Activated CD4-positive, alpha-beta T cell treated with anti-CD3 and anti-CD28 coated beads, Interleukin-2, Interleukin-4, amounts not matched to agents 100 ng/mL and 50 ng/mL, durations not matched to agents 16 hours and 8 hours (primary cell): ENCODE measurements at regions not wholly inside any gene's neighbourhood (a gene's known extent, or its start where the extent isn't known, plus 50 kb on each side); places are given as distances from the start of the nearest gene placed in this dataset.

Experiments used
- DNase-seq: peaks from one replicate; pipeline ENCODE4 v3.0.0-alpha.2; 2020; ENCODE audit warnings: low spot score

DNA sequence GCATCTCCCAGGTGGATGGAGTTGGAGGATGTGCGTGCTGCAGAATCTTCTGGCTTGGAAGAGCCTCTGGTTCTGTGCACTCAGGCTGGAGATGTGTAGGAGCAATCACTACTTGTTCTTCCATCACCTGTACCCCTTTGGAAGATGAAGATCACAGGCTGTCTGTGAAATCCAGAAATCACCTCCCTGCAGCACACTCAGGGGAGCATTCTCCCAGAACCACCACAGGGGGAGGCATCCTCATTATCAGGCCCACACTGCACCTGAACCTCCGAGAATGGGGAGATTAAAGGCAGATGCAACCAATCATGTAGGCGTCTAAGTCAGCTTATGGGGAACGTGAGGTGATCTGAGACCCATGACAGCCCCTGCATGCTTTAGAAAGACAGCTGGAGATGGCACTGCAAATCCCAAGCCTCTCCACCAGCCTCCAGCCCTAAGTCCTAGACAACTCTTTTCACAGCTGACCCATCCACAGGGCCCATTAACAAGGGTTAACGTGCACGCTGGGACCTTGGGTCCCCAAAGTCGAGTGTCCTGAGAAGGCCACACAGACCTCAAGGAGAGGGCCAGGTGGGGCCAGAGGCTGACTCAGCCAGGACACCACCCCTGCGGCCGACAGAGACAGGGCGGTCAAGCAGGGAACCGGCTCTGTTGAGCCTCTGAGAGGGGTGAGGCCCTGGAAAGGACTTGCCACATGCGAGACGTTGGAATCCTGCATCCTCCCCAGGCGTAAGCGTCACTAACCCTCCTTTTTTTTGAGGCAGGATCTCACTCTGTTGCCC, 314.9 kb downstream of the EIPR1 start:
- DNase-seq, result no peak

DNA sequence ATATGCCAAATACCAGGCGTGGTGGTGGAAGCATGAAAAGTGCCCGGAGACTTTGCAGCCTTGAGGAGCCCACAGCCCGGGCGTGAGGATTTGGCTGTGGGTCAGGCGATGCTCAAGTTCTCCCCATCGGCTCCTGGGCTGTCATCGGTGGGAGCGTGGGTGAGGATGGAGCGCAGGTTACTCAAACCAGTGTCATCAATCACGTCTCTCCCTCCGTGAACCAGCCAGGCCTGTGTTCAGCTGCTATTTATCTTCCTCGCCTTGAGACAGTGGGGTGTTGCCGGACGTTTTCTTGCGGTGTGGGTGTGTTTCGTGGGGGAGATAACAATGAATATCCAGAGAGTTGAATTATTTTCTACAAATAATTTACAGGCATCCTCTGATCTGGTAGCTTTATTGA, 317.6 kb downstream of the EIPR1 start:
- no peak for DNase-seq

DNA sequence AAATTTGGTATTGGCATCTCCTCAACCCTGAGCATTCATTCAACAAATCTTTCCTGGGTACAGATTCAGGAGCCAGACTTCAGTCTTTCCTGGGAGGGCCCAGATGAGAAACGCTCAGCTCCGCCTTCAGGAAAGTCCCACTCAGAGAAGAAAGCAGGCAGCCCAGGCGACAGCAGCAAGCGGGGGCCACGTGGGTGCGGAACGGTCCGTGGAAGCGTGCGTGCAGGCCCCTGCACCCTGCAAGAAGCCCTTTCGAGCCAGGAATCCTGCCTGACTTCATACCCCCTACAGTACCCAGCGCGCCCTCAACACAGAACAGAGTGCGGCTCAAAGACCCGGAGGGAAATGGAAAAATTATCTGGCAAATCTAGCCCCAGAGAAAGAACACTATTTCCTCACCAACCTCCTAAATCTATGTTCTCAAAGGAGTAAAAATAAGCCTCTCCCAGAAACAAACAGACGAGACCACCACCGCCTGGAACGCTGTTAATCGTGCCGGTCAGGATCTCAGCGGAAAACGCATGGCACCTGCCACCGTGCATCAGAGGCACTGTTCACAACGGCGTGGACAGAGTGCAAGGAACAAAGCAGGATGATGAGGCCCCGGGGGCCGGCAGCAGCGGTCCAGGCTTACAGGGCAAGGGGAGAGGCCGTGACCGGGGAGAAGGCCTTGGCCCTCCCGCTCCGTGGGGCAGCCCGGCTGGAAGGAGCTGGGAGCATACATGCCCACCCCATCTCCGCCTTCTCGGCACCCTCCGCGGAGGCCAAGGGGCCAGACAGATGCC, 318.3 kb downstream of the EIPR1 start:
- DNase-seq, result no peak

DNA sequence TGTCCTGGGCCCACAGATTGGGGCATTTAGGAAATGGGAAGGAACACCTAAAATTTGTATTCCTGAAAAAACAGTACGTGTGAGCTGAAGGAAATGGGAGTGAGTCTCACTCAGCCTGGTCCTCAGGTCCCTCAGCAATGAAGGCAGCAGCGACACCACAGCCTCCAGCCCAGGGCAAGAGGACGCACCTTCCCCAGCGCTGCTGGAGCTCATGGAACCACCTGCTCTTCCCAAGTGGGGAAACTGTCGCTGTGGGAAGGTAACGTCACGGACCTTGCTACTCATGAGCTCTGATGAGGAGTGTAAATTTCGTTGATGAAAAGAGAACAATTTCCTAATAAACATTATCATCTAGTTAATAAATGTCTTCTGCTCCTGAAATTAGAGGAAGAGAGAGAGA, 323.6 kb downstream of the EIPR1 start:
- no peak for DNase-seq

DNA sequence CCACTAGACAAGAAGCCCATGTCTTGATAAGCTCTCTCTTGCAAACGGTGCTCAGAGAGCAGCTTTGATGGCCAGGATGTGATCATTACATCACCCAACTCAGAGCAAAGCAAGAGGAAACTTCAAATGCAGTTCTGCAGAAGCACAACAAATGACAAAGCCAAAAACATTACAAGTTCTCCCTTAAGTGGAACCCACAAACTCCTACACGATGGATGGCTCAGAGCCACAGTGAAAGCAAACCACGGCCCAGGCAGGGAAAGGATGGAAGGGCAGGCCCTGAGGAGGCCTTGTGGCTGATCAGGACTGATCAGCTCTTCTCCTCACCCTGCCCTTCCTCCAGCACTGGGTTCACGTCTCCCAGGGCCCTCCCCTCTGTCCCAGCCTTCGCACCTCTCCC, 326.4 kb downstream of the EIPR1 start:
- DNase-seq, result no peak

DNA sequence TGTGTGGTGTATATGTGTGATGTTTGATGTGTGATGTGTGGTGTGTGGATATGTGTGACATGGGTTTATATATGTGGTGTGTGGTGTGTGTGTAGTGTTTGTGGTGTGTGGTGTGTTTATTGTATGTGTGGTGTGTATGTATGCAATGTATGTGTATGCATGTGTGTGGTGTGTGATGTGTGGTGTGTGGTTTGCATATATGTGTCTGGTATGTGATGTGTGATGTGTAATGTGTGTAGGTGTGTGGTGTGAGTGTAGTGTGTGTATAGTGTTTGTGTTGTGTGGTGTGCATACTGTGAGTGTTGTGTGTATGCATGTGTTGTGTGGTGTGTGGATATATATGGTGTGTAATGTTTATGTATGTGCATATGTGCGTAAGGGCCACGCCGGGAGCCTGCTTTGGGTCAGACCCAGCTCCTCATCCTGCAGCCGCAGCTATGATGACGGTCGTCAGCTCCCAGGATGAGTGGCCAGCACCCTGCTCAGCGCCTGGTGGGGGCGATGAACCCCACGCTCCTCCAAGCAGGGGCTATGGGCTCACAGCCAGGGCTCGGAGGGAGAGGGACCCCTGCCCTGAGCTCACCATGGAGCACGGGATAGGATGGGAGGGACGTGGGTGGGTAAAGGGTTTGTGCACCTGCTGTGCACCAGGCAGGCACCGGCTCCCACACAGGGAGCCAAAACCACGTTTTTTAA, 331.3 kb downstream of the EIPR1 start:
- DNase-seq, result no peak

DNA sequence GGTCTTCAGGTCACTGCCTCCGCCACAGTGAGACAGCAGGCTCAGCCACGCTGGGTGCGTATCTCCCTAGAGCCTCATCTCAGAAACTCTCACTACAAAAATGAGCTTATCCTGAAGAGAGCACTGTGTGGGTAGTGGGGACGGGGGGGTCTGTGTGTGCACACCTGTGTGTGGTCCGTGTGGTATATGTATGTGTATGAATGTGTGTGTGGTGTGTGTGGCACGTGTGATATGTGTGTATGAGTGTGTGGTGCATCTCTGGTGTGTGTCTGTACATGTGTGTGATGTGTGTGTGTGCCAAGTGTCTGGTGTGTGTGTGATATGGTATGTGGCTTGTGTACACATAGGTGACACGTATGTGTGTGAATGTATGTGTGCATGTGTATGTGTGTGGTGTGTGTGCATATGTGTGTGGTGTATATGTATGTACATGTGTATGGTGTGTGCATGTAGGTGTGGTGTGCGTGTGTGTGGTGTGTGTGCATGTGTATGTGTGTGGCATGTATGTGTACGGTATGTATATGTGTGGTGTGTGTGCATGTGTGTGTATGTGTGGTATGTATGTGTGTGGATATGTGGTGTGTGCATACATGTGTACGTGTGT, 332.2 kb downstream of the EIPR1 start:
- DNase-seq, result no peak

DNA sequence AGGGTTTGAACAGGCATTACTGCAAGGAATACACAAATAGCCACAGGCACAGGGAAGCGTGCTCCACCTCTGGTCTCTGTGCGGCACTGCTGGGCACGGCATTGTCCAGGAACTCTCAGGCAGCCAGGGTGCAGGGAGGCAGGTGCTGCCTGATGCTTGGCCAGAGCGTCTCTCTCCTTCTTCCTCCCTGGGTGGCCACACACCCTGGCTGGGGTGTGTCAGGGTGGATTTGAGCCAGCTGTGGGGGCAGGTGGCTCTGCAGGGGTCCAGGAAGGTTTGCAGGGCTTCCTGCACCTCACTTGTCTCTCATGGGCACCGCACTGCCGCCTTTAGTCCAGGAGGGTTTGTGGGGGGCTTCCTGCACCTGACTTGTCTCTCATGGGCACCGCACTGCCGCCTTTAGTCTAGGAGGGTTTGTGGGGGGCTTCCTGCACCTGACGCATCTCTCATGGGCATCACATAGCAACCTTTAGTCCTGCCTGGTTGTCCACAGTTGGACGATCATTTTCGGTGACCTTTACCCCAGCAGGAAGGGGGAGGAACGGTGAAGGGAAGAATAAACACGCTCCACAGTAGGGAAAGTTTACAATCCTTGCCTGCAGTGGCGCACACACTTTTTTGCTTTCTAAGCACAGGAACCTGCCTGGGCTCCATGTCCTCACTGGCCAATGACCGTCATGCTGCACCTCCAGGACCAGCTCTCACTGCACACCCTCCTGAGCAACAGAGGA, 332.9 kb downstream of the EIPR1 start:
- no peak for DNase-seq

DNA sequence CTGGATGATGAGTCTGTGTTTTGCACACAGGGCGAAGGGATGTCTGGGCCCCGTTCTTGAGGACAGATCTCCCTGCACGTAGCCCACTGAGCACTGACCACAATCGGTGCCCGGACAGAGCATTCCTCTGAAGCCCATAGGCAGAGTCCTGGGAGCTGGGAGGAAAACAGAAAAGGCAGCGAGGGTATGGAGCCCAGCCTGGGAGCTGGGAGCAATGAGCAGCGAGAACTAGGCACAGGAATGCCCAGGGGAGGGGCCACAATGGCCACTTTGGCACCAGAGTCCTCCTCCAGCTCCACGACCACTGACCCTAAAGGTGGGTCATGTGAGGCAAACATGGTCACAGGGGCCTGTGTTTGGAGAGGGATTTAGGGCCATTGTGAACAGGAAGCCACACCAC, 333.9 kb downstream of the EIPR1 start:
- DNase-seq, result no peak

DNA sequence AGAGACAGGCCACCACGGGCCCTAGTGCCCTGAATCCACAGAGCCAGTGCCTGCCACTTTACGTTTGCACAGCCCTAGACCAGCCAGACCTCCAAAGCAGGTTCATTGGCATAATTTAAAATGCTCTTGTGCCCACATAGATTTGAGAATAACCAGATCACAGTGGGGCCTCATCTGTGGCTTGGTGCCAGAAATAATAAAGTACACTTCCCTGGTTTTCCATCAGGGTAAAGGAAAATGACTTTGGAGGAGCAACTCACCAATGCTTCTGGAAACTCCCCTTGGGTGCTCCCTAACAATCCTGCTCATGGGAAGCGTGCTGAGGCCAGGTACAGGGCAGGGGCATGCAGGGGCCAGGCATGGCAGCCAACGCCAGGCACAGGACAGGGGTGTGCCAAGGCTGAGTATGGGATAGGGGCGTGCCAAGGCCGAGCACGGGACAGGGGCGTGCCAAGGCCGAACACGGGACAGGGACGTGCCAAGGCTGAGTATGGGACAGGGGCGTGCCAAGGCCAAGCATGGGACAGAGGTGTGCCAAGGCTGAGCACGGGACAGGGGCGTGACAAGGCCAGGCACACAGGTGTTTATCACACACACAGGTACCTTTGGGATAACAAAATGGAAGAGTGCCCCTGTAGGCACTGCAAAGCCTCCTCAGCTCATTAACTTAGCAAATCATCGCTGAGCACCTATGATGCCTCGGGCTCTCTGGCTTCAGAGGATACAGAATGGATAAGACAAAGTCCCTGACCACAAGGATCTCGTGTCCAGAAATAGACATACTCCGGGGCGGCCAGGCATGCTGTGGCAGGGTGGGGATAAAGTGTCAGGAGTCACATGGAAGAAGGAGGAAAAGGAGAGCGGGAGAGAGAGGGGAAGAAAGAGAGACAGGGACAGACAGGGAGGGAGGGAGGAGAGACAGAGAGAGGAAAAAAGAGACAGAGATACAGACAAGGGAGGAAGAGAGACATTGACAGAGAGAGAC, 334.7 kb downstream of the EIPR1 start:
- DNase-seq, result no peak

DNA sequence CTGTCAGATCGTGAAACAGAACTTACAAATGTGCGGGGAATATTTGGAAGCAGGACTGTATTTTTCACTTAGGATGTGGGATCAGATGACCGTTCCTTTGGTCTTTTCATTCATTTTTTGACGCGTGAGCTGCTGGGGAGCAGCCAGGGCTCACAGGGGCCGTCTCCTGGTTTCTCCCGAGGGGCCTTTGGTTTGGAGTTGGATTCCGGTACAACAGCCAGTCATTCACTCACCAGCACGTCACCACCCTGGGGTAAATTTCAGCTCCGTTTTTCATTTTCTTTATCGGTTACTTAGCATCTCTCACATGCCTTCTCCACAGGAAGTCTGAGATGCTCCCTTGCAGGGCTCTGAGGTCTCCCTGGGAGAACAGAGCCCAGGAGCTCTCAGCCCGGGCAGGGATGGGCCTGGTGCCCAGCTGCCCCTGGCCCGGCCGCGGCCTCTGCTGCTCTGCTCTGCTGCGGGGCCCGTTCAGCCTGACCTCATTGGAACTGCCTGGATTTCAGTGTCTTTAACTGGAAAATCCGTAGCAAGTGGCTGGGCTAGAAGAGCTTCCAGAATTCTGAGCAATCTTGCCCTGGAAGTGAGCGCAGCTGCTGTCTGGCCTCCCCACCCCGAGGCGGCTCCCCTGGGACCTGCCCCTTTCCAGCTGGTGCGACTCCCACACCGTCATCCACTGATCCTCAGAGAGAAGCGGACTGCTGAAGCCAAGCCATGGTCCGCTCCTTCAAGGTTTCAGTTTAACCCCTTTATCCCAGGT, 335.6 kb downstream of the EIPR1 start:
- no peak for DNase-seq

DNA sequence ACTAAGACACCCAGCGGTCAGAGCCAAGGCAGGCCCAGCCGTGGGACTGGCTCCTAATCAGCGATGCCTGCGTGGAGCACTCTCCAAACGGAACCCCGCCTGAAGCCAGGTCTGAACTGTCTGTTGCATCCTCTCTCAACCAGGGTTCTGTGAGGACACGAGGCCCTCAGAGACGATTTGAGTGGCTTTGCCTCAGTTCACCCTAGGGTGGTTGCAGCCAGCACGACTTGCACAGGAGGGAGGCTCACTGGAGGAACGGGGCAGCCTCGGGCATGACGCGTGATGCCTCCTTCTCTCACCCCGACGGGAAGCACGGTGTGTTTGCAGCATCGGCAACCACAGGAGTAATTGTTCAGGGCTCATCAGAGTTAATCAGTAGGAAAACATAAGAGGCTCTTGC, 336.4 kb downstream of the EIPR1 start:
- no peak for DNase-seq

DNA sequence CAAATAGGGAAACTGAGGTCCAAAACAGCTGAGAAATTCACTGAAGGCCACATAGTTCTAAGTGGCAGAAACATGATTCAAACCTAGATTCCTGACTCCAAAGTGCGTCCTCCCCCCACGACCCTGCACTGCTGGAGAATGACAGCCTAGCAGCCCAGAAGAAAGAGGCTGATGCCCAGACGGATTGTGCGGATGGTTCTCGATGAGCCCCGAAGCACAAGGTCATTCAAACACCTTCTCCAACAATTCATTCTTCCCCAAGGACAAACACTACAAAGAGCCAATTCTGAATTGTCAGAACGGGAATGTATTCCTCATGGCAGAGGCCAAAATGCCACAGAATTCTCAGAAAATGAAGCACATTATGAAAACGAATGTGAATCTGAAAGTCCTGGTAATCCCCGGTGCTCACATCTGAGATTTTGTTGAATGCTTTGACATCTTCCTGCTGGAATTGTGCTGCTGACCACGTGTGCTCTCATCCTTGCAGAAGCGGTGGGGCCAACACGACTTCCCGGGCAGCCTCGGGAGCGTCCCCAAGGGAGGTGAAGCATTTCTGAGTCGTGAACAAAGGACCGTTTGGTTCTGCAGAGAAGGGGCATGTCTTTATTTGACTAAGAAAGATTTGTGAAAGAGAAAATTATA, 337.0 kb downstream of the EIPR1 start:
- no peak for DNase-seq

DNA sequence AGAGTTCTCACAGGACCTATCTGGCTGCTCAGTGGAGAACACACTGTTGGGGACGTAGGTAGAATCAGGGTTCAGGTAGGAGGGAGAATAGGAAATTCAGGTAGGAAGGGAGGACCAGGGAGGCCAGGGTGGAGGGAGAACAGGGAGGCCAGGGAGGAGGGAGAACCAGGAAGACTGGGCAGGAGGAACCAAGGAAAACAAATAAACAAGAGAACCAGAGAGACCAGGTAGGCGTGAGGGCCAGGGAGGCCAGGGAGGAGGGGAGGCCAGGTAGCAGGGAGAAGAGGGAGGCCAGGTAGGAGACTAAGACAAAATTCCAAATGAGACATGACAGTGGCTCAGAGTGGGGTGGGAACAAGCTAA, 337.6 kb downstream of the EIPR1 start:
- DNase-seq, result no peak

DNA sequence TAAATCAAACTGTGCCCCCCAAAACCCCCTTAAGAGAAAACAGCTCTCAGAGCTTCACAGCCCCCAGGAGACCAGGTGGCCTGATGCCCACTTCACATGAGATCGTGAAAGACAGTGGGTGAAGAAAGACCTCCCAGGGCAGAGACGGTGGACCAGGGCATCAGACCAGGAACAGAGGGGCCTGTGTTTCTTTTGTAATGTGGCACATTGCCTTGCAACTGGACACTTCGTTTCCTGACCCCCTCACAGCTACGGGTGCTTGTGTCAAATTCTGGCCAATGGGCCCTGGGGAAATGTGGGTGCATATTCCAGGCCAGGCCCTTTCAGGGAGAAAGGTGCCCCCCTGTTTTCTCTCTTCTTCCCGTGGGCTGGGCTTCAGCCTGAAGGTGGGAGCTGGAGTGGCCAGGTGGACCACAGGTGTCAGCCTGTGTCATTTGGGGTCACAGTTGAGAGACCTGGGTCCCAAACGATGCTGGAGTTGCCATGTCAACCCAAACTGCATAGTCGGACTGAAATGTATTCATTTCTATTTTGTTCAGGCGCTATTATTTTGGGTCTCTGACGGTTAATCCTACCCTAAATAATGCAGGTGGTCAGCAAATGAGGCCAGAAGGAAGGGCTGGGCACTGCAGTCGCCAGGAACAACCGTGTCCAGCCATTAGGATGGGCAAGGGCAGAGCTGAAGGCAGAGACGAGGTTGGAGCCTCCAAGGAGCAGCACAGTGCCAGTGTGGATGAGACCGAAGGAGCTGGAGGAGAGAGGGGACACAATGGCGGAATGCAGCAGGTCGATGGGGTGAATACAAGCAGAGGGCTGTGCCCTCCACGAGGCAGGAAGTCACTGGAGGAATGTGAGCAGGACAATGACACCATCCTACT, 338.2 kb downstream of the EIPR1 start:
- DNase-seq, result no peak

DNA sequence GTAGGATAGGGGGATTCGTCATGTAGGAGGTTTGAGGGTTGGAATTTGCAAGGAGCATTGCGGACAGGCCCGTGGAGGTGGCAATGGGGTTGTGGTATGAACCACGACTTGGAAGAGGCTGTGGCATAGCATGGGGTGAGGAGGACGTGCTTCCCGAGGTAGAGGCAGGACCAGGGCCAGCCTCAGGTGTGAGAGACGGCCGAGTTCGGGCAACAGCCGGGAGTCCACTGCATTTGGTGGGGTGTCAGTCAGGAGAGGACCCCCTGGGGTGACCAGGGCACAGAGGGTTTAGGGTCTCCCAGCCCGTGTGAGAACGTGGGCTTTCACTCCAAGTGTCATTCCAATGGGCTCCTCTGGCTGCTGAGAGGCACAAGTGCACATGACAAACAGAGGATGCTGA, 339.0 kb downstream of the EIPR1 start:
- DNase-seq, result no peak

DNA sequence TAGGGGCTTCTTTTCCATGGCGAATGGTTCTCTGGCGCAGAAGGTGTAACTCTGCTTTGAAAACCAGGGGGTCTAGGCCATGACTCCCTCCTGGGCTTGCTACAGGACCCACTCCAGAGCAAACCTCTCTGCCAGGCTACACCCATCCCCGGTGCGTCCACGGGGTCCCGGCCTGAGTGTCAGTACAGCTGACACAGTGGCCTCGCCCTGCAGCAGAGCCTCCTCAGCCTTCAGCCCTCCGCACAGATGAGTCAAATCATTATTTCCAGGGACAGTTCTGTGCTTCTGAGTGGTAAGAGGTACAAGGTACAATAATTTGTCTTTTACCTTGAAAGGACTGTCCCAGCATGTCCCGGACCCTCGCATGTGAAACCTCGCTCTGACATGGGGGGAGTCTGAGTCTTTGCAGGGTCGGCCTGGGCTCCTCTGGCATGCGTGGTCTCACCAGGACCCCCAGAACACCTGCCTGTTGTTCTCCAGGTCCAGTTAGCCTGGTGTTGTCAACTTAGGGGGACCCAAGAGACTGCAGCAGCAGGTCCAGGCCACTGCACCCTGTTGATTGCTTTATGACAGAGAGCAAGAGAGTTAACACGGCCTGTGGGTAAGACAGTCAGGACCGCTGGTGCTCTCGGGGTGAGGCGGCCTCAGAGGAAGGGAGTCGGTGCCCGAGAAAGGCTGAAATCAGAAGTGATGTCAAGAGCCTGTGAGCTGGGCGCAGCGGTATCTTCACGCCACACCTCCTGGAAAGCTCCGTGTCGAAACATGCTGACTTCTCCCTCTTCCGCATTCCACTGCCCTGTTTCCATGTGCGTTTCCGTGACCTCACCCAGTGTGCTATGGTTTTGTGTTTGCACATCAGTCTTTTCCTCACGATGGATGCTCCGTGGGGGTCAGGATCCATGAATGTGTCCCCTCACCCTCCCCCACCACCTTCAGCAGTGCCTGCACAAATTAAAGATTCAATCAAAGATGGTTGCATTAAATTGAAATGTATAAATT, 340.1 kb downstream of the EIPR1 start:
- DNase-seq, result no peak
